Caco-2 (cell line): ENCODE measurements at regions not wholly inside any gene's neighbourhood (a gene's known extent, or its start where the extent isn't known, plus 50 kb on each side); places are given as distances from the start of the nearest gene placed in this dataset.

ENCODE experiments used
- BruUV-seq: library from RNA; stranded (reverse); fragments of 400-500 nt; replicated peaks from 2 replicates; lab custom pipeline; 2021; lab: Mats Ljungman, UMichigan
- CTCF ChIA-PET: fragments of 300-600 bp; sonication (Branson Sonifier 250); formaldehyde crosslinking; loops from one replicate; lab custom pipeline; 2022; ENCODE audit warnings: antibody characterized with exemption; lab: Charles Lee
- POLR2A ChIA-PET: fragments of 300-600 bp; sonication (Branson Sonifier 250); formaldehyde crosslinking; loops from one replicate; lab custom pipeline; 2022; ENCODE audit warnings: antibody characterized with exemption; lab: Charles Lee
- DNase-seq, 2 experiments: peaks; one replicate each; pipeline versions ENCODE4 v3.0.0 to v3.0.0-alpha.2; 2020 to 2022
- H3K27me3 ChIP-seq: replicated peaks from 2 replicates; pipeline ENCODE4 v1.6.0; 2011; ENCODE audit warnings: low read length; ENCODE audit not compliant: control insufficient read depth, insufficient read depth
- H3K36me3 ChIP-seq: 2 replicates; pipeline ENCODE4 v1.5.1; 2011; ENCODE audit warnings: low read length; ENCODE audit not compliant: control insufficient read depth, insufficient read depth
- H3K4me1 ChIP-seq: fragments of 250-450 bp; sonication (Bioruptor Pico); 2 replicates; pipeline ENCODE4 v1.5.1; 2020; ENCODE audit warnings: mild to moderate bottlenecking
- H3K4me3 ChIP-seq: 2 replicates; pipeline ENCODE4 v1.5.1; 2011; ENCODE audit warnings: low read depth, mild to moderate bottlenecking, control low read depth, low read length
- H3K9me3 ChIP-seq: fragments of 250-450 bp; sonication (Bioruptor Pico); 2 replicates; pipeline ENCODE4 v1.5.1; 2020; ENCODE audit warnings: mild to moderate bottlenecking, moderate library complexity
- H3K27ac Mint-ChIP-seq: one replicate; pipeline ENCODE4 v1.8.0; 2022; ENCODE audit warnings: mixed read lengths; ENCODE audit not compliant: unreplicated experiment
- H3K27me3 Mint-ChIP-seq: one replicate; pipeline ENCODE4 v1.8.0; 2022; ENCODE audit warnings: mixed read lengths; ENCODE audit not compliant: insufficient read depth, unreplicated experiment
- H3K36me3 Mint-ChIP-seq: one replicate; pipeline ENCODE4 v1.8.0; 2022; ENCODE audit warnings: mild to moderate bottlenecking, mixed read lengths; ENCODE audit not compliant: insufficient read depth, unreplicated experiment
- H3K4me1 Mint-ChIP-seq: one replicate; pipeline ENCODE4 v1.8.0; 2022; ENCODE audit warnings: low read depth, mixed read lengths; ENCODE audit not compliant: unreplicated experiment
- H3K4me3 Mint-ChIP-seq: one replicate; pipeline ENCODE4 v1.8.0; 2022; ENCODE audit warnings: mild to moderate bottlenecking, moderate library complexity, mixed read lengths; ENCODE audit not compliant: unreplicated experiment
- H3K9me3 Mint-ChIP-seq: one replicate; pipeline ENCODE4 v1.8.0; 2022; ENCODE audit warnings: mixed read lengths; ENCODE audit not compliant: unreplicated experiment
- intact Hi-C: fragments of 100-400 bp; cut with micrococcal nuclease; formaldehyde crosslinking; loops from one replicate; pipeline ENCODE4 v1.10.0; 2022; ENCODE audit not compliant: unreplicated experiment
- TF ChIP-seq, protein P1 (sequence below), 2 experiments: fragments of 200-600 bp in 1 of 2; IDR thresholded peaks; 1 replicate in 1 of 2; 2 replicates in 1 of 2; pipeline versions ENCODE4 v1.5.1 to v1.8.0; 2011 to 2022; ENCODE audit warnings: antibody characterized with exemption in 1 of 2, control low read depth in 1 of 2, inconsistent platforms in 1 of 2, low read depth in 1 of 2, low read length in 1 of 2, mild to moderate bottlenecking in 1 of 2, moderate library complexity in 1 of 2; ENCODE audit not compliant: insufficient read depth in 1 of 2, severe bottlenecking in 1 of 2, unreplicated experiment in 1 of 2

GRCh38 chr7:115449689-115450088, 527.8 kb downstream of the MDFIC start:
- intact Hi-C loops: no loop called here
- TF ChIP-seq, protein P1, sequence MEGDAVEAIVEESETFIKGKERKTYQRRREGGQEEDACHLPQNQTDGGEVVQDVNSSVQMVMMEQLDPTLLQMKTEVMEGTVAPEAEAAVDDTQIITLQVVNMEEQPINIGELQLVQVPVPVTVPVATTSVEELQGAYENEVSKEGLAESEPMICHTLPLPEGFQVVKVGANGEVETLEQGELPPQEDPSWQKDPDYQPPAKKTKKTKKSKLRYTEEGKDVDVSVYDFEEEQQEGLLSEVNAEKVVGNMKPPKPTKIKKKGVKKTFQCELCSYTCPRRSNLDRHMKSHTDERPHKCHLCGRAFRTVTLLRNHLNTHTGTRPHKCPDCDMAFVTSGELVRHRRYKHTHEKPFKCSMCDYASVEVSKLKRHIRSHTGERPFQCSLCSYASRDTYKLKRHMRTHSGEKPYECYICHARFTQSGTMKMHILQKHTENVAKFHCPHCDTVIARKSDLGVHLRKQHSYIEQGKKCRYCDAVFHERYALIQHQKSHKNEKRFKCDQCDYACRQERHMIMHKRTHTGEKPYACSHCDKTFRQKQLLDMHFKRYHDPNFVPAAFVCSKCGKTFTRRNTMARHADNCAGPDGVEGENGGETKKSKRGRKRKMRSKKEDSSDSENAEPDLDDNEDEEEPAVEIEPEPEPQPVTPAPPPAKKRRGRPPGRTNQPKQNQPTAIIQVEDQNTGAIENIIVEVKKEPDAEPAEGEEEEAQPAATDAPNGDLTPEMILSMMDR (IDR thresholded peaks at IDR 0.05; ENCODE audit: insufficient read depth in 1 of 2, low read depth in 1 of 2, low read length in 1 of 2, severe bottlenecking in 1 of 2, unreplicated experiment in 1 of 2): no peak
- Mint-ChIP-seq H3K27ac (no peak overlapping the region), H3K27me3 (peaks cover 5% of the 10 kb centered on the region), H3K4me1 (no peaks in the 10 kb centered on the region), H3K4me3 (no peak overlapping the region), H3K36me3 (no peaks in the 10 kb centered on the region), H3K9me3 (no peaks in the 10 kb centered on the region)
- no peaks in the 10 kb centered on the region for H3K9me3 ChIP-seq
- ChIA-PET CTCF (no interaction called here), POLR2A (no interaction called here)
- H3K4me3 ChIP-seq: no peak overlapping the region
- BruUV-seq: no TSS peak
- no peaks in the 10 kb centered on the region for H3K4me1 ChIP-seq
- H3K36me3 ChIP-seq: no peaks in the 10 kb centered on the region
- no peaks in the 10 kb centered on the region for H3K27me3 ChIP-seq
- DNase-seq: no peak

DNA sequence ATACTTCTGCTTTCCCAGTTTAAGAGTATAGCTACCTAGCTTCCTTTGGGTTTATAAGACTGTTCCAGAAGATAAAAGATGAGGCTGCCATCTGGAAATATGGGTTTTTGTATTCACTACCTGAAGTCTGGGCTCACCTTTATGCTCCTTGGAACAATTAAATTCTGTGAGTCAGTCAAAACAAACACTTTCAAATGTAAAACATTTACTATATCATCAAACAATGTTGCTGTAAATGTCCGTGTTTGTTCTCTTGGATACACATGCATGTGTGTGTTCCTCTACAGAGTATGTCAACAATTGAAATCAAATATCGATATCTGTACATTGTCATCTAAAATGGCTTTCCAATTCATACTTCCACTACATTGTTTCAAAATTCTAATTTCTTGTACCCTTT, 525.6 kb downstream of the MDFIC start:
- Histone ChIP-seq H3K27me3 (no peaks in the 10 kb centered on the region), H3K9me3 (no peaks in the 10 kb centered on the region), H3K4me3 (no peak overlapping the region), H3K36me3 (no peaks in the 10 kb centered on the region), H3K4me1 (no peaks in the 10 kb centered on the region)
- TF ChIP-seq, protein P1 (IDR thresholded peaks at IDR 0.05; ENCODE audit: insufficient read depth in 1 of 2, low read depth in 1 of 2, low read length in 1 of 2, severe bottlenecking in 1 of 2, unreplicated experiment in 1 of 2): no peak
- ChIA-PET POLR2A (no interaction called here), CTCF (no interaction called here)
- intact Hi-C loops: no loop called here
- no TSS peak for BruUV-seq
- no peak for DNase-seq
- H3K4me1 Mint-ChIP-seq: no peaks in the 10 kb centered on the region
- H3K36me3 Mint-ChIP-seq: no peaks in the 10 kb centered on the region
- H3K4me3 Mint-ChIP-seq: no peak overlapping the region
- H3K27me3 Mint-ChIP-seq: peaks cover 5% of the 10 kb centered on the region
- H3K27ac Mint-ChIP-seq: no peak overlapping the region
- H3K9me3 Mint-ChIP-seq: no peaks in the 10 kb centered on the region

GRCh38 chr7:115441033-115441432, 519.1 kb downstream of the MDFIC start:
- TF ChIP-seq, protein P1 (IDR thresholded peaks at IDR 0.05; ENCODE audit: insufficient read depth in 1 of 2, low read depth in 1 of 2, low read length in 1 of 2, severe bottlenecking in 1 of 2, unreplicated experiment in 1 of 2): no peak
- no peaks in the 10 kb centered on the region for H3K36me3 ChIP-seq
- POLR2A ChIA-PET: no interaction called here
- no peaks in the 10 kb centered on the region for H3K4me1 ChIP-seq
- Mint-ChIP-seq H3K27ac (no peak overlapping the region), H3K9me3 (no peaks in the 10 kb centered on the region), H3K36me3 (no peaks in the 10 kb centered on the region), H3K27me3 (peaks cover 3% of the 10 kb centered on the region), H3K4me3 (no peak overlapping the region), H3K4me1 (no peaks in the 10 kb centered on the region)
- intact Hi-C loops: no loop called here
- H3K4me3 ChIP-seq: no peak overlapping the region
- CTCF ChIA-PET: no interaction called here
- H3K9me3 ChIP-seq: no peaks in the 10 kb centered on the region
- no TSS peak for BruUV-seq
- H3K27me3 ChIP-seq: no peaks in the 10 kb centered on the region
- DNase-seq: no peak
